ENCODE measurements at regions not wholly inside any gene's neighbourhood (a gene's known extent, or its start where the extent isn't known, plus 50 kb on each side); places are given as distances from the start of the nearest gene placed in this dataset.

GRCh38 chr5:67964619-67965018 lies 250.9 kb upstream of the PIK3R1 start:
- H3K4me3 ChIP-seq, result no peak overlapping the region
- no peaks in the 10 kb centered on the region for H3K27me3 ChIP-seq
- H3K9me3 ChIP-seq, result no peaks in the 10 kb centered on the region
- no peaks in the 10 kb centered on the region for H3K4me1 ChIP-seq
- no peak for DNase-seq
- TF ChIP-seq CTCF (IDR thresholded peaks at IDR 0.05) (no peak), POLR2A (IDR thresholded peaks at IDR 0.05) (no peak)
- no peak overlapping the region for H3K27ac ChIP-seq
- intact Hi-C loops (cut with DNase I; ENCODE audit: low total_unique reads), result no loop called here
- H3K36me3 ChIP-seq, result no peaks in the 10 kb centered on the region

GRCh38 chr5:67963789-67964519 lies 251.6 kb upstream of the PIK3R1 start:
- no peak overlapping the region for H3K27ac ChIP-seq
- no peaks in the 10 kb centered on the region for H3K4me1 ChIP-seq
- no peaks in the 10 kb centered on the region for H3K9me3 ChIP-seq
- no peaks in the 10 kb centered on the region for H3K27me3 ChIP-seq
- H3K4me3 ChIP-seq, result no peak overlapping the region
- no peaks in the 10 kb centered on the region for H3K36me3 ChIP-seq
- DNase-seq, result no peak
- intact Hi-C loops (cut with DNase I; ENCODE audit: low total_unique reads), result no loop called here
- TF ChIP-seq POLR2A (IDR thresholded peaks at IDR 0.05), result no peak
- no peak for TF ChIP-seq CTCF (IDR thresholded peaks at IDR 0.05)

GRCh38 chr5:67960939-67961338 lies 254.6 kb upstream of the PIK3R1 start:
- Histone ChIP-seq H3K36me3 (no peaks in the 10 kb centered on the region), H3K4me1 (no peaks in the 10 kb centered on the region), H3K27me3 (no peaks in the 10 kb centered on the region), H3K9me3 (no peaks in the 10 kb centered on the region), H3K27ac (no peak overlapping the region), H3K4me3 (no peak overlapping the region)
- DNase-seq, result no peak
- intact Hi-C loops (cut with DNase I; ENCODE audit: low total_unique reads), result no loop called here
- TF ChIP-seq CTCF (IDR thresholded peaks at IDR 0.05), result no peak
- no peak for TF ChIP-seq POLR2A (IDR thresholded peaks at IDR 0.05)

- H3K4me3 ChIP-seq, result no peak overlapping the region
- no peak overlapping the region for H3K27ac ChIP-seq
- TF ChIP-seq POLR2A (IDR thresholded peaks at IDR 0.05), result no peak
- TF ChIP-seq CTCF (IDR thresholded peaks at IDR 0.05), result no peak
- no peaks in the 10 kb centered on the region for H3K9me3 ChIP-seq
- no peaks in the 10 kb centered on the region for H3K27me3 ChIP-seq
- intact Hi-C loops (cut with DNase I; ENCODE audit: low total_unique reads), result no loop called here
- H3K4me1 ChIP-seq, result no peaks in the 10 kb centered on the region
- no peaks in the 10 kb centered on the region for H3K36me3 ChIP-seq
- no peak for DNase-seq
Measured at GRCh38 chr5:67957374-67957773, 258.2 kb upstream of the PIK3R1 start.

GRCh38 chr5:67954351-67954750 lies 261.2 kb upstream of the PIK3R1 start:
- Histone ChIP-seq H3K27ac (no peak overlapping the region), H3K27me3 (no peaks in the 10 kb centered on the region), H3K9me3 (no peaks in the 10 kb centered on the region), H3K36me3 (no peaks in the 10 kb centered on the region), H3K4me1 (no peaks in the 10 kb centered on the region), H3K4me3 (no peak overlapping the region)
- DNase-seq, result no peak
- no peak for TF ChIP-seq POLR2A (IDR thresholded peaks at IDR 0.05)
- no peak for TF ChIP-seq CTCF (IDR thresholded peaks at IDR 0.05)
- intact Hi-C loops (cut with DNase I; ENCODE audit: low total_unique reads), result no loop called here

Data from uterus (tissue), 3 donors.